Smooth muscle cell of the brain vasculature (primary cell): ENCODE measurements at regions not wholly inside any gene's neighbourhood (a gene's known extent, or its start where the extent isn't known, plus 50 kb on each side); places are given as distances from the start of the nearest gene placed in this dataset.

Experiments
- DNase-seq: peaks from one replicate; pipeline ENCODE4 v3.0.0-alpha.2; 2012; ENCODE audit warnings: low read depth, low spot score

GRCh38 chr6:3999800-4000661 is 78.9 kb downstream of the FAM217A start:
- no peak for DNase-seq

- DNase-seq: no peak
Measured at GRCh38 chr6:4004249-4004648, 74.7 kb downstream of the FAM217A start.

GRCh38 chr6:4008324-4009047 is 70.5 kb downstream of the FAM217A start:
- peak; percentile 39 for DNase-seq

GRCh38 chr6:4009486-4009885 is 69.5 kb downstream of the FAM217A start:
- DNase-seq: no peak

GRCh38 chr6:4010048-4010447 is 68.9 kb downstream of the FAM217A start:
- DNase-seq: no peak

GRCh38 chr6:4010689-4011090 is 68.2 kb downstream of the FAM217A start:
- no peak for DNase-seq

GRCh38 chr6:4012826-4013225 is 66.1 kb downstream of the FAM217A start:
- no peak for DNase-seq

GRCh38 chr6:4017058-4017739 is 61.7 kb downstream of the FAM217A start:
- DNase-seq: no peak

- no peak for DNase-seq
Measured at GRCh38 chr6:4017834-4018170, 61.1 kb downstream of the FAM217A start.

GRCh38 chr6:4018171-4018923 is 60.6 kb downstream of the FAM217A start:
- peak; percentile 92 for DNase-seq
